ENCODE measurements at regions not wholly inside any gene's neighbourhood (a gene's known extent, or its start where the extent isn't known, plus 50 kb on each side); places are given as distances from the start of the nearest gene placed in this dataset.
"Not testable (repeated sequence)": the region's sequence is repeated elsewhere in the genome, so short reads cannot be mapped to it uniquely, and the experiment has no call there.

DNA sequence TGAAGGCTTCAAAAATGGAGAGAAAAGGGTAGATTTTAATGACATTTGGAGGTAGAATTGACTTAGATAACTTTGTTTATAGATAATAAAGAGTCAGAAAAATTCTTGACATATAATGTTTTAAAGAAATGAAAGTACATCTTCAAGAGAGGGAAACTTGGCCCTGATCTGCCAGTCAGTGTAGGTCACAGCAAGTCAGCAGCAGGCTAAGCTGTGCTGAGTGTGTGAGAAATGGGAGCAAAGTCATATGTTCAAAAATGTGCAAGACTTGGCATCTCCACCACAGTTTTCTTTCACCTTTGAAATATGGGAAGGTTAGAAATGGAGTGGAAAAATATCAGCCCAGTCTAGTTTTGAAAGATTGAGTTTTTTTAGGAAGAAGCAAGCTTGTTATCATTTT lies 1761.3 kb downstream of the KHDRBS2 start:
- H2BK5ac ChIP-seq (ENCODE audit: low read depth, low read length, poor library complexity); H4K12ac ChIP-seq (ENCODE audit: low read depth, low read length); H2AK5ac ChIP-seq (ENCODE audit: low read length); H3K4ac ChIP-seq (ENCODE audit: low read depth, low read length); H4K91ac ChIP-seq (ENCODE audit: low read depth, low read length); H3K36me3 ChIP-seq (ENCODE audit: control insufficient read depth in 1 of 2, insufficient read depth in 2 of 2, low read length in 2 of 2); H3K4me3 ChIP-seq (ENCODE audit: low read depth, low read length); H3K4me1 ChIP-seq (ENCODE audit: control insufficient read depth in 1 of 2, insufficient read depth in 2 of 2, low read length in 2 of 2); H3K9me3 ChIP-seq (ENCODE audit: insufficient read depth, low read depth, low read length); DNase-seq; H2BK120ac ChIP-seq (ENCODE audit: insufficient read depth, low read length, poor library complexity); H3K14ac ChIP-seq (ENCODE audit: low read length); H3K9ac ChIP-seq (ENCODE audit: low read length); H2AFZ ChIP-seq (ENCODE audit: insufficient read depth, low read length, poor library complexity); H3K27ac ChIP-seq (ENCODE audit: low read depth, low read length); H3K27me3 ChIP-seq (ENCODE audit: insufficient read depth, low read length); H2BK12ac ChIP-seq (ENCODE audit: low read length); H4K8ac ChIP-seq (ENCODE audit: low read depth, low read length); H3K4me2 ChIP-seq (ENCODE audit: low read length); H3K18ac ChIP-seq (ENCODE audit: low read length); H3K79me1 ChIP-seq (ENCODE audit: low read length); H3K23ac ChIP-seq (ENCODE audit: low read length); H3K79me2 ChIP-seq (ENCODE audit: control insufficient read depth, insufficient read depth, low read length, poor library complexity): not testable (repeated sequence)

DNA sequence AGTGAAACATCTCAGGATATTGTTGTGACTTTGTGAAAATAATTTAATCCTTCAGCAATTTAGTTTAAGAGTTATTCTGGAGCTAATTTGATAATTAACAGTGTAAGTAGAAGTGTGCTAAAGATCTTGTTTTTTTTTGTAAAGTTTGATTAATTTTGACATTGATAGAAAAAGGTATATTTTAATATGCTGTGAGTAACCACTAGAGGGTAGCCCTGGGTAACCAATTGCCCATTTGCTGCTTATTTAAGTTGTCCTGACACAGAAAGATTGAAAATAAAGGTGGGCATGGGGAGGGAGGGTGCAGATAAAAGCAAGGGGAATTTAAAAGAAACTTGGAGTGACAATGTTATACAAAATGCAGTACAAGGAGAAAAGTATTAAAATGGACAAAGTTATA lies 1808.3 kb downstream of the KHDRBS2 start:
- H3K79me1 ChIP-seq (ENCODE audit: low read length); H3K27ac ChIP-seq (ENCODE audit: low read depth, low read length); H3K27me3 ChIP-seq (ENCODE audit: insufficient read depth, low read length); H4K8ac ChIP-seq (ENCODE audit: low read depth, low read length); H3K4me1 ChIP-seq (ENCODE audit: control insufficient read depth in 1 of 2, insufficient read depth in 2 of 2, low read length in 2 of 2); H2BK12ac ChIP-seq (ENCODE audit: low read length); H3K4ac ChIP-seq (ENCODE audit: low read depth, low read length); H3K9me3 ChIP-seq (ENCODE audit: insufficient read depth, low read depth, low read length); H2AK5ac ChIP-seq (ENCODE audit: low read length); H3K23ac ChIP-seq (ENCODE audit: low read length); H3K14ac ChIP-seq (ENCODE audit: low read length); H3K18ac ChIP-seq (ENCODE audit: low read length); H4K12ac ChIP-seq (ENCODE audit: low read depth, low read length); H3K79me2 ChIP-seq (ENCODE audit: control insufficient read depth, insufficient read depth, low read length, poor library complexity); H3K36me3 ChIP-seq (ENCODE audit: control insufficient read depth in 1 of 2, insufficient read depth in 2 of 2, low read length in 2 of 2); H2BK120ac ChIP-seq (ENCODE audit: insufficient read depth, low read length, poor library complexity); H3K4me2 ChIP-seq (ENCODE audit: low read length); H4K91ac ChIP-seq (ENCODE audit: low read depth, low read length); H2BK5ac ChIP-seq (ENCODE audit: low read depth, low read length, poor library complexity); H2AFZ ChIP-seq (ENCODE audit: insufficient read depth, low read length, poor library complexity); H3K4me3 ChIP-seq (ENCODE audit: low read depth, low read length); H3K9ac ChIP-seq (ENCODE audit: low read length); DNase-seq: not testable (repeated sequence)

DNA sequence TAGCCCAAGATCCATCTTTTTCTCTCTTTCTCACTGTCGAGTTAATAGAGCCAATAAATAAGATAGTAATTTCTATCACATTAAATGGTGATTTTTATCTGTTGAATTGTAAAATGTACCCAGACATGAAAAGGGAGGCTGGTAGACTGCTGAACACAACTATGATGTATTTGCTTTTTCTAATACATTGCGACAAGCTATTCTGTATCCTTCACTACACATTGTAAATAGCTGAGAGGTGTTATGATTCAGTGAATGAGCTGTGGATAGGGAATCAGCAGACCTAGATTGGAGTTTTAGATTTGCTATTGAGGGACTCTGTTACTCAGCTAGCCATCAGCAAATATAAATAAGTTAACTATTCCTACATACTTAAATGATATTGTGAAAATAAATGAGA lies 1812.2 kb downstream of the KHDRBS2 start:
- WGBS (ENCODE audit: extremely low coverage, insufficient coverage, insufficient read length), result no CpG with 5 or more reads among the region's 2 CpGs
- not testable (repeated sequence) for H3K79me1 ChIP-seq (ENCODE audit: low read length); H3K27me3 ChIP-seq (ENCODE audit: insufficient read depth, low read length); H2BK12ac ChIP-seq (ENCODE audit: low read length); H4K12ac ChIP-seq (ENCODE audit: low read depth, low read length); H3K14ac ChIP-seq (ENCODE audit: low read length); H3K9ac ChIP-seq (ENCODE audit: low read length); H3K9me3 ChIP-seq (ENCODE audit: insufficient read depth, low read depth, low read length); H2BK5ac ChIP-seq (ENCODE audit: low read depth, low read length, poor library complexity); H3K4me2 ChIP-seq (ENCODE audit: low read length); H2BK120ac ChIP-seq (ENCODE audit: insufficient read depth, low read length, poor library complexity); H3K18ac ChIP-seq (ENCODE audit: low read length); H3K27ac ChIP-seq (ENCODE audit: low read depth, low read length); H4K91ac ChIP-seq (ENCODE audit: low read depth, low read length); H2AFZ ChIP-seq (ENCODE audit: insufficient read depth, low read length, poor library complexity); DNase-seq; H3K36me3 ChIP-seq (ENCODE audit: control insufficient read depth in 1 of 2, insufficient read depth in 2 of 2, low read length in 2 of 2); H4K8ac ChIP-seq (ENCODE audit: low read depth, low read length); H2AK5ac ChIP-seq (ENCODE audit: low read length); H3K4me1 ChIP-seq (ENCODE audit: control insufficient read depth in 1 of 2, insufficient read depth in 2 of 2, low read length in 2 of 2); H3K23ac ChIP-seq (ENCODE audit: low read length); H3K4ac ChIP-seq (ENCODE audit: low read depth, low read length); H3K4me3 ChIP-seq (ENCODE audit: low read depth, low read length); H3K79me2 ChIP-seq (ENCODE audit: control insufficient read depth, insufficient read depth, low read length, poor library complexity)

DNA sequence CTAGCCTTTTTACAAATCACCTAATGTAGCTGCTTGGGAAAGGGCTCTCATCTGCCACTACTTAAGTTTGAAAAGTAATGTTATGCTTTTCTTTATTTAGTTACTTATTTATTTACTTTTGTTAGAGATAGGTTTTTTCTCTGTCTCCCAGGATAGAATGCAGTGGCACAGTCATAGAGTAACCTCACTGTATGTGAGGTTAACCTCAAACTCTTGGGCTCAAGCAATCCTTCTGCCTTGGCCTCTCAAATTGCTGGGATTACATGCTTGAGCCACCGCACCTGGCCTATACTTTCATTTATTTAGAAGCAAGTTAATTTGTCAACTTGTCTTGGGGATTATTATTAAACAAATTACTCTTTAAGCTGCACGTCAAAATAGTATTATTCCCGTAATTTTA lies 1814.6 kb downstream of the KHDRBS2 start:
- H3K14ac ChIP-seq (ENCODE audit: low read length); H3K23ac ChIP-seq (ENCODE audit: low read length): not testable (repeated sequence)
- no CpG with 5 or more reads among the region's 3 CpGs for WGBS (ENCODE audit: extremely low coverage, insufficient coverage, insufficient read length)

DNA sequence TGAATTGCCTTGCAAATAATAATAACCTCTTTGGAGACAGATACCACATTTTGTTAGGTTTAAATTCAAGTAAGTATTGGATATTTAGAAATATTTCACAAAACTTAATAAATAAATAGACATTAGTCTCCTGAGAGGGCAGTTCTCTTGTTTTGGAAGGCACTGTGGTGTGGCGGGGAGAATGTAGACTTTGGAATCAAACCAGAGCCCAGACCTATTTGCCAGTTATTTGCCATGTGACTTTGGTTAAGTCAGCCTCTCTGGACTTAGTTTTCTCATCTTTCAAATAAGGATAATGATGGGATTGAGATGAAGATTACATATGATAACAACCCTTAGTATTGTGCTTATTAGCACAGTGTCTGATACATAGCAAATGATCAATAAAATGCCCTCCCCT lies 1835.6 kb downstream of the KHDRBS2 start:
- not testable (repeated sequence) for H3K9ac ChIP-seq (ENCODE audit: low read length); H3K27me3 ChIP-seq (ENCODE audit: insufficient read depth, low read length); H3K79me1 ChIP-seq (ENCODE audit: low read length); H3K14ac ChIP-seq (ENCODE audit: low read length); H3K27ac ChIP-seq (ENCODE audit: low read depth, low read length); H3K4me3 ChIP-seq (ENCODE audit: low read depth, low read length); H3K79me2 ChIP-seq (ENCODE audit: control insufficient read depth, insufficient read depth, low read length, poor library complexity); H3K4me1 ChIP-seq (ENCODE audit: control insufficient read depth in 1 of 2, insufficient read depth in 2 of 2, low read length in 2 of 2); H3K23ac ChIP-seq (ENCODE audit: low read length); H2BK120ac ChIP-seq (ENCODE audit: insufficient read depth, low read length, poor library complexity); H2AK5ac ChIP-seq (ENCODE audit: low read length); H2BK5ac ChIP-seq (ENCODE audit: low read depth, low read length, poor library complexity); DNase-seq; H2BK12ac ChIP-seq (ENCODE audit: low read length); H3K36me3 ChIP-seq (ENCODE audit: control insufficient read depth in 1 of 2, insufficient read depth in 2 of 2, low read length in 2 of 2); H3K4ac ChIP-seq (ENCODE audit: low read depth, low read length); H4K8ac ChIP-seq (ENCODE audit: low read depth, low read length); H4K91ac ChIP-seq (ENCODE audit: low read depth, low read length); H3K9me3 ChIP-seq (ENCODE audit: insufficient read depth, low read depth, low read length); H4K12ac ChIP-seq (ENCODE audit: low read depth, low read length); H3K4me2 ChIP-seq (ENCODE audit: low read length); H3K18ac ChIP-seq (ENCODE audit: low read length); H2AFZ ChIP-seq (ENCODE audit: insufficient read depth, low read length, poor library complexity)
- WGBS (ENCODE audit: extremely low coverage, insufficient coverage, insufficient read length), result no CpG with 5 or more reads among the region's 1 CpG

More for the DNA sequence above, 1814.6 kb downstream of the KHDRBS2 start:
- H2BK12ac ChIP-seq (ENCODE audit: low read length); H3K4me3 ChIP-seq (ENCODE audit: low read depth, low read length); DNase-seq; H3K18ac ChIP-seq (ENCODE audit: low read length); H3K4me1 ChIP-seq (ENCODE audit: control insufficient read depth in 1 of 2, insufficient read depth in 2 of 2, low read length in 2 of 2); H2BK5ac ChIP-seq (ENCODE audit: low read depth, low read length, poor library complexity); H3K9ac ChIP-seq (ENCODE audit: low read length); H3K4me2 ChIP-seq (ENCODE audit: low read length); H2AFZ ChIP-seq (ENCODE audit: insufficient read depth, low read length, poor library complexity); H3K79me2 ChIP-seq (ENCODE audit: control insufficient read depth, insufficient read depth, low read length, poor library complexity); H3K27me3 ChIP-seq (ENCODE audit: insufficient read depth, low read length); H3K36me3 ChIP-seq (ENCODE audit: control insufficient read depth in 1 of 2, insufficient read depth in 2 of 2, low read length in 2 of 2); H3K9me3 ChIP-seq (ENCODE audit: insufficient read depth, low read depth, low read length); H3K4ac ChIP-seq (ENCODE audit: low read depth, low read length); H3K27ac ChIP-seq (ENCODE audit: low read depth, low read length); H2BK120ac ChIP-seq (ENCODE audit: insufficient read depth, low read length, poor library complexity); H4K8ac ChIP-seq (ENCODE audit: low read depth, low read length); H4K12ac ChIP-seq (ENCODE audit: low read depth, low read length); H4K91ac ChIP-seq (ENCODE audit: low read depth, low read length); H3K79me1 ChIP-seq (ENCODE audit: low read length); H2AK5ac ChIP-seq (ENCODE audit: low read length): not testable (repeated sequence)

Measured in trophoblast cell (in vitro differentiated cells and primary cell).